Heart left ventricle (tissue), 16 donors: ENCODE measurements at regions not wholly inside any gene's neighbourhood (a gene's known extent, or its start where the extent isn't known, plus 50 kb on each side); places are given as distances from the start of the nearest gene placed in this dataset.

ENCODE experiments used
- ATAC-seq, 4 donors: fragments of 200-7000 bp; cut with Tn5 transposase; one replicate each; pipeline ENCODE4 v1.9.1; 2020 to 2022; ENCODE audit warnings: moderate library complexity in 4 of 4, mild to moderate bottlenecking in 3 of 4, moderate number of reproducible peaks in 1 of 4
- DNase-seq, 5 donors: peaks; one replicate each; pipeline ENCODE4 v3.0.0-alpha.2; 2020
- H3K27ac ChIP-seq, 12 donors: fragments of 200-600 bp; sonication (generic) in 4 of 12; one replicate each; pipeline versions ENCODE4 v1.5.0 to v1.8.0; 2016 to 2022; ENCODE audit warnings: mild to moderate bottlenecking in 2 of 12
- H3K27me3 ChIP-seq, 9 donors: fragments of 200-600 bp; sonication (generic) in 2 of 9; one replicate each; pipeline versions ENCODE4 v1.5.1 to v1.8.0; 2016 to 2022; ENCODE audit warnings: mild to moderate bottlenecking in 3 of 9
- H3K36me3 ChIP-seq, 9 donors: fragments of 200-600 bp; sonication (generic) in 2 of 9; one replicate each; pipeline versions ENCODE4 v1.5.0 to v1.8.0; 2018 to 2022; ENCODE audit warnings: mild to moderate bottlenecking in 2 of 9
- H3K4me1 ChIP-seq, 12 donors: fragments of 200-600 bp; sonication (generic) in 4 of 12; one replicate each; pipeline versions ENCODE4 v1.5.0 to v1.8.0; 2016 to 2022; ENCODE audit warnings: mild to moderate bottlenecking in 3 of 12
- H3K4me3 ChIP-seq, 12 donors: fragments of 200-600 bp; sonication (generic) in 4 of 12; one replicate each; pipeline versions ENCODE4 v1.5.0 to v1.8.0; 2017 to 2022; ENCODE audit warnings: mild to moderate bottlenecking in 9 of 12, moderate library complexity in 4 of 12
- H3K9me3 ChIP-seq, 12 donors: fragments of 200-600 bp; sonication (generic) in 4 of 12; one replicate each; pipeline versions ENCODE4 v1.5.0 to v1.8.0; 2016 to 2022; ENCODE audit warnings: mild to moderate bottlenecking in 1 of 12
- POLR2A ChIP-seq, 2 donors: fragments of 450-650 bp; IDR thresholded peaks; one replicate each; pipeline ENCODE4 v1.6.1; 2017; ENCODE audit warnings: antibody characterized with exemption in 2 of 2, mild to moderate bottlenecking in 2 of 2, moderate library complexity in 2 of 2
- WGBS, 4 donors: extraction: QIAGEN DNeasy Blood & Tissue Kit in 2 of 4; methylation state at CpG; one replicate each; pipeline versions ENCODE4 v1.1.5 to v1.1.7; 2013 to 2018; 5-methylcytosine and 5-hydroxymethylcytosine counted together
- intact Hi-C, 10 donors: fragments of 100-400 bp; cut with DNase I; formaldehyde crosslinking; loops; one replicate each; pipeline versions ENCODE4 v1.11.1 to v1.14.2; 2022
- TF ChIP-seq, protein P1 (sequence below), 12 donors: fragments of 200-600 bp; sonication (generic) in 4 of 12; IDR thresholded peaks; one replicate each; pipeline versions ENCODE4 v1.5.0 to v1.8.0; 2018 to 2022; ENCODE audit warnings: antibody characterized with exemption in 12 of 12, mild to moderate bottlenecking in 5 of 12
- donor health status: ischemic (EF 13 %, LVEDD 7.1; RV severe dilation, severe dysfunction).
- donor health status: healthy with polysubstance abuse.
- donor health status: DM: no; HTN: yes; CAD: no.
- donor health status: DM: no; HTN: no; CAD: no.
- donor health status: ischemic (EF 25% LVEDD 6.9; RV normal size, moderate dysfunction).
- donor health status: ischemic (EF 25% LVEDD 5.7; RV mildly dilated, moderate dysfunction).
- donor health status: healthy.
- donor health status: DM: yes; HTN: yes; CAD: no.
- donor health status: ischemic (EF 35%, LVEDD 5.7; RV mildly dilated, moderate dysfunction).
- donor health status: nonischemic (EF 11% LVEDD 7.7; RV severe dilation, severe dysfunction).
- donor health status: DM: yes; HTN: yes; CAD: no.
- donor health status: PGD.
- donor health status: ischemic (EF 29% LVEDD 5.4; RV normal size, mild dysfunction).
- donor health status: nonischemic (EF 23%, LVEDD 6.1; RV moderate dilation, normal function).

GRCh38 chr10:4653160-4653559 is 172.8 kb upstream of the AKR1E2 start:
- H3K27me3 ChIP-seq, result no peaks in the 10 kb centered on the region
- intact Hi-C loops, result loop anchor here (5.0 to 10.0 kb wide), 15 partner anchors 138 to 1458 kb away; partner anchors contain the start of gene KLF6 (in 2 of the 10)

GRCh38 chr10:4652111-4653010 is 173.6 kb upstream of the AKR1E2 start:
- intact Hi-C loops, result loop anchor here (5.0 to 10.0 kb wide), 15 partner anchors 138 to 1458 kb away; partner anchors contain the start of gene KLF6 (in 2 of the 10)
- TF ChIP-seq, protein P1, sequence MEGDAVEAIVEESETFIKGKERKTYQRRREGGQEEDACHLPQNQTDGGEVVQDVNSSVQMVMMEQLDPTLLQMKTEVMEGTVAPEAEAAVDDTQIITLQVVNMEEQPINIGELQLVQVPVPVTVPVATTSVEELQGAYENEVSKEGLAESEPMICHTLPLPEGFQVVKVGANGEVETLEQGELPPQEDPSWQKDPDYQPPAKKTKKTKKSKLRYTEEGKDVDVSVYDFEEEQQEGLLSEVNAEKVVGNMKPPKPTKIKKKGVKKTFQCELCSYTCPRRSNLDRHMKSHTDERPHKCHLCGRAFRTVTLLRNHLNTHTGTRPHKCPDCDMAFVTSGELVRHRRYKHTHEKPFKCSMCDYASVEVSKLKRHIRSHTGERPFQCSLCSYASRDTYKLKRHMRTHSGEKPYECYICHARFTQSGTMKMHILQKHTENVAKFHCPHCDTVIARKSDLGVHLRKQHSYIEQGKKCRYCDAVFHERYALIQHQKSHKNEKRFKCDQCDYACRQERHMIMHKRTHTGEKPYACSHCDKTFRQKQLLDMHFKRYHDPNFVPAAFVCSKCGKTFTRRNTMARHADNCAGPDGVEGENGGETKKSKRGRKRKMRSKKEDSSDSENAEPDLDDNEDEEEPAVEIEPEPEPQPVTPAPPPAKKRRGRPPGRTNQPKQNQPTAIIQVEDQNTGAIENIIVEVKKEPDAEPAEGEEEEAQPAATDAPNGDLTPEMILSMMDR (IDR thresholded peaks at IDR 0.05), result no peak
- TF ChIP-seq POLR2A (IDR thresholded peaks at IDR 0.05), result no peak
- ATAC-seq (no peak), DNase-seq (no peak)
- H3K4me1 ChIP-seq, result peaks cover 0 to 44% (median 23%) of the 10 kb centered on the region in 12 donors
- no peaks in the 10 kb centered on the region for H3K27me3 ChIP-seq
- H3K9me3 ChIP-seq, result no peaks in the 10 kb centered on the region
- WGBS, 4 donors, result 75 to 87% (median 79%) methylated on average over 8 of the region's 8 CpGs
- no peak overlapping the region for H3K27ac ChIP-seq
- H3K36me3 ChIP-seq, result no peaks in the 10 kb centered on the region
- H3K4me3 ChIP-seq, result no peak overlapping the region

More at GRCh38 chr10:4653160-4653559, 172.8 kb upstream of the AKR1E2 start:
- H3K27ac ChIP-seq, result no peak overlapping the region
- no peak overlapping the region for H3K4me3 ChIP-seq
- TF ChIP-seq, protein P1 (IDR thresholded peaks at IDR 0.05), result no peak
- TF ChIP-seq POLR2A (IDR thresholded peaks at IDR 0.05), result no peak
- no peak for DNase-seq
- H3K36me3 ChIP-seq, result no peaks in the 10 kb centered on the region
- no peaks in the 10 kb centered on the region for H3K9me3 ChIP-seq
- 94 to 96% (median 95%) methylated on average over 8 of the region's 8 CpGs for WGBS, 4 donors
- no peak for ATAC-seq
- H3K4me1 ChIP-seq, result peaks cover 0 to 40% (median 19%) of the 10 kb centered on the region in 12 donors

GRCh38 chr10:4651404-4652037 is 174.5 kb upstream of the AKR1E2 start:
- no peak for TF ChIP-seq POLR2A (IDR thresholded peaks at IDR 0.05)
- TF ChIP-seq, protein P1 (IDR thresholded peaks at IDR 0.05), result no peak
- intact Hi-C loops, result loop anchor here (5.0 to 10.0 kb wide), 15 partner anchors 137 to 1457 kb away; partner anchors contain the start of gene KLF6 (in 2 of the 10)
- H3K9me3 ChIP-seq, result no peaks in the 10 kb centered on the region
- H3K4me1 ChIP-seq, result peaks cover 0 to 49% (median 30%) of the 10 kb centered on the region in 12 donors
- no peaks in the 10 kb centered on the region for H3K27me3 ChIP-seq
- peak overlapping the region in 1 of 12 donors; percentile 45 for H3K27ac ChIP-seq
- WGBS, 4 donors, result 95 to 98% (median 97%) methylated on average over 5 of the region's 5 CpGs
- no peak overlapping the region for H3K4me3 ChIP-seq
- H3K36me3 ChIP-seq, result no peaks in the 10 kb centered on the region
- ATAC-seq, result no peak
- DNase-seq, result no peak

DNA sequence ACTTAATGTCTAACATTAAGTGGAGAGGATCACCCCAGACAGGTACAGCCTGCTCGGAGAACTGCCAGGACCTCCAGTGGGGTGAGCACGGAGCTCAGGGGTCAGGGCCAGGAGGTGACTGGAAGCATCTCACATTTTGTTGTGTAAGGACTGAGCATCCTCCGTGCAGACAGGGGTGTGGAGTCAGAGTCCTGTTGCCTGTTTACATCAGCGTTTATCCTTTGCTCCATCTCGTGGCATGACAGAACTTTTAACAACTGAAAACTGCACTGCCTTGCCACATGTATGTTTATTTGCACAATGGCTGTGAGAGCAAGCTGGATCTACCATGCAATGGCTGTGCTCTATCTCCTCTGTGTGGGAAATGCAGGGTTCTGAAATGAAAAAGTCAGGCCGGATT is 175.4 kb upstream of the AKR1E2 start:
- ATAC-seq, result peak; percentile 30 to 48 (median 40)
- no peak for DNase-seq

More for the DNA sequence above, 175.4 kb upstream of the AKR1E2 start:
- WGBS, 4 donors, result 65 to 80% (median 71%) methylated on average over 6 of the region's 6 CpGs
- H3K36me3 ChIP-seq, result no peaks in the 10 kb centered on the region
- H3K9me3 ChIP-seq, result no peaks in the 10 kb centered on the region
- peak overlapping the region; percentile 3 to 76 (median 55) for H3K27ac ChIP-seq
- no peak for TF ChIP-seq POLR2A (IDR thresholded peaks at IDR 0.05)
- TF ChIP-seq, protein P1 (IDR thresholded peaks at IDR 0.05), result no peak
- H3K4me1 ChIP-seq, result peaks cover 0 to 47% (median 33%) of the 10 kb centered on the region in 12 donors
- H3K4me3 ChIP-seq, result no peak overlapping the region
- intact Hi-C loops, result loop anchor here (5.0 to 10.0 kb wide), 15 partner anchors 136 to 1456 kb away; partner anchors contain the start of gene KLF6 (in 2 of the 10)
- no peaks in the 10 kb centered on the region for H3K27me3 ChIP-seq
